ENCODE measurements at regions not wholly inside any gene's neighbourhood (a gene's known extent, or its start where the extent isn't known, plus 50 kb on each side); places are given as distances from the start of the nearest gene placed in this dataset.
A peak's percentile ranks its signal among the peaks of the same experiment; 100 is the strongest.

DNA sequence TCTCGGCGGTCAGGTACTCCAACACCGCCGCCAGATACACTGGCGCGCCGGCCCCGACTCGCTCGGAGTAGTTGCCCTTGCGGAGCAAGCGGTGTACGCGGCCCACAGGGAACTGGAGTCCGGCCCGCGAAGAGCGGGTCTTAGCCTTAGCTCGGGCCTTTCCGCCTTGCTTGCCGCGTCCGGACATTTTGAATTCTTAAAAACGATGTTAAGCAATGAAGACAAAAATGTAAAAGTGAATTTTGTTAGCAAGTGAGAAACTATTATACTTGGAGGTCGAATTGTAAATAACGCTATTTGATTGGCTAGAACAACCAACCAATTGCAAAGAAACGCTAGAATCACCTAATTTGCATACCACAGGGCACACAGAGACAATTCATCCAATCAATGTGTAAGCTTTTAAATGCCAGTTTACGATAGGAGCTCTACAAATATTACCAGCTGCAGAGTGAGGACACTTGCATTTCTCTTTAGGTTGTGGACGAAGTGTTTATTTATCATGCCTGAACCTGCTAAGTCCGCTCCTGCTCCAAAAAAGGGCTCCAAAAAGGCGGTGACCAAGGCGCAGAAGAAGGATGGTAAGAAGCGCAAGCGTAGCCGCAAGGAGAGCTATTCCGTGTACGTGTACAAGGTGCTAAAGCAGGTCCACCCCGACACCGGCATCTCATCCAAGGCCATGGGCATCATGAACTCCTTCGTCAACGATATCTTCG, 112.0 kb downstream of the HFE start:
- TF ChIP-seq, protein P1, sequence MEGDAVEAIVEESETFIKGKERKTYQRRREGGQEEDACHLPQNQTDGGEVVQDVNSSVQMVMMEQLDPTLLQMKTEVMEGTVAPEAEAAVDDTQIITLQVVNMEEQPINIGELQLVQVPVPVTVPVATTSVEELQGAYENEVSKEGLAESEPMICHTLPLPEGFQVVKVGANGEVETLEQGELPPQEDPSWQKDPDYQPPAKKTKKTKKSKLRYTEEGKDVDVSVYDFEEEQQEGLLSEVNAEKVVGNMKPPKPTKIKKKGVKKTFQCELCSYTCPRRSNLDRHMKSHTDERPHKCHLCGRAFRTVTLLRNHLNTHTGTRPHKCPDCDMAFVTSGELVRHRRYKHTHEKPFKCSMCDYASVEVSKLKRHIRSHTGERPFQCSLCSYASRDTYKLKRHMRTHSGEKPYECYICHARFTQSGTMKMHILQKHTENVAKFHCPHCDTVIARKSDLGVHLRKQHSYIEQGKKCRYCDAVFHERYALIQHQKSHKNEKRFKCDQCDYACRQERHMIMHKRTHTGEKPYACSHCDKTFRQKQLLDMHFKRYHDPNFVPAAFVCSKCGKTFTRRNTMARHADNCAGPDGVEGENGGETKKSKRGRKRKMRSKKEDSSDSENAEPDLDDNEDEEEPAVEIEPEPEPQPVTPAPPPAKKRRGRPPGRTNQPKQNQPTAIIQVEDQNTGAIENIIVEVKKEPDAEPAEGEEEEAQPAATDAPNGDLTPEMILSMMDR (conservative IDR thresholded peaks at IDR 0.05) = no peak
- peak overlapping the region; percentile 88 for H3K27ac ChIP-seq

DNA sequence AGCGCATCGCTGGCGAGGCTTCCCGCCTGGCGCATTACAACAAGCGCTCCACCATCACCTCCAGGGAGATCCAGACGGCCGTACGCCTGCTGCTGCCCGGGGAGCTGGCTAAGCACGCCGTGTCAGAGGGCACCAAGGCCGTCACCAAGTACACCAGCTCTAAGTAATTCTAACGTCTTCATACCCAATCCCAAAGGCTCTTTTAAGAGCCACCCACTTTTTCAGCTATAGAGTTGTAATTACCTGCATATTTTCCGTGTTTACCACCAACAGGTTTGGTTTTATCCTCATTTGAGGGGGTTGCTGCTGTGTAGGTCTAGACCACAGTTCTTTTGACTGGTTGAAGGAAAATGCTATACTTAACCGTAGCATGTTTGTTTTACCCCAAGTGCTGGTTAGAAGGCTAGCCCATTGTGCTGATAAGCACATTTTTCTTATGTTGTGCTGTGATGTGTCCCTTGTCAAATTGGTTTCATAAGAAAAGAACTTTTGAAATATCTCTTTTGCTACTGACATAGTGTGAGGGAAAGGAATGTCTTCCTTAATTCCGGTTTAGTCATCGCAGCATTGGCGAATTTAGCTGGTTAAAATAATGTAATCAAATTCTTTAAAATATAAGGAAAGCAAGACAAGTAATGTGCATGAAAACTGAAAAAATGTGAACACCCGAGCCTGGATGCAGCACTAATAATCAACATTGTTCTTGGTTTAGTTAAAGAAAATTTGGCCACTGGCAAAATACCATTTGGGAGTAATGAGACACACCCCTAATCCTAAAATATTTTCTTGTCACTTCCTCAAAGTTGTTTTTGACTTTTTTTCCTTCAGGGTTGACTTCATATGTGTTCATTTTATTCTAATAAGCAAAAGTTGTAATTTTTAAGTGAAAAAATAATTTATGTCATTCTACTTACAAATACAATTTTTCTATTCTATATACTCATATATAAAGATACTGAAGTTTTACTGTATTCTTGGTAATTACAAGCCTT, 112.8 kb downstream of the HFE start:
- peak overlapping the region; percentile 88 for H3K27ac ChIP-seq
- TF ChIP-seq, protein P1 (conservative IDR thresholded peaks at IDR 0.05) = no peak

GRCh38 chr6:26200918-26201721, 113.9 kb downstream of the HFE start:
- H3K27ac ChIP-seq = peak overlapping the region; percentile 88; the same call in 1 of the 2 replicates

DNA sequence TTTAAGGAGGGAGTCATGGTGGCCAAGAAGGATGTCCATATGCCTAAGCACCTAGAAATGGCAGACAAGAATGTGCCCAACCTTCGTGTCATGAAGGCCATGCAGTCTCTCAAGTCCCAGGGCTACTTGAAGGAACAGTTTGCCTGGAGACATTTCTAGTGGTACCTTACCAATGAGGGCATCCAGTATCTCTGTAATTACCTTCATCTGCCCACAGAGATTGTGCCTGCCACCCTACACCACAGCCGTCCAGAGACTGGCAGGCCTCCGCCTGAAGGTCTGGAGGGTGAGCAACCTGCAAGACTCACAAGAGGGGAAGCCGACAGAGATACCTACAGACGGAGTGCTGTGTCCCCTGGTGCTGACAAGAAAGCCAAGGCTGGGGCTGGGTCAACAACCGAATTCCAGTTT, 115.0 kb downstream of the HFE start:
- TF ChIP-seq, protein P1 (conservative IDR thresholded peaks at IDR 0.05) = no peak
- H3K27ac ChIP-seq = peak overlapping the region; percentile 8; the same call in 1 of the 2 replicates

More at GRCh38 chr6:26200918-26201721, 113.9 kb downstream of the HFE start:
- TF ChIP-seq, protein P1 (conservative IDR thresholded peaks at IDR 0.05) = no peak

GRCh38 chr6:26202811-26203583, 115.8 kb downstream of the HFE start:
- peak overlapping the region; percentile 89; the same call in 1 of the 2 replicates for H3K27ac ChIP-seq
- TF ChIP-seq, protein P1 (conservative IDR thresholded peaks at IDR 0.05) = no peak

DNA sequence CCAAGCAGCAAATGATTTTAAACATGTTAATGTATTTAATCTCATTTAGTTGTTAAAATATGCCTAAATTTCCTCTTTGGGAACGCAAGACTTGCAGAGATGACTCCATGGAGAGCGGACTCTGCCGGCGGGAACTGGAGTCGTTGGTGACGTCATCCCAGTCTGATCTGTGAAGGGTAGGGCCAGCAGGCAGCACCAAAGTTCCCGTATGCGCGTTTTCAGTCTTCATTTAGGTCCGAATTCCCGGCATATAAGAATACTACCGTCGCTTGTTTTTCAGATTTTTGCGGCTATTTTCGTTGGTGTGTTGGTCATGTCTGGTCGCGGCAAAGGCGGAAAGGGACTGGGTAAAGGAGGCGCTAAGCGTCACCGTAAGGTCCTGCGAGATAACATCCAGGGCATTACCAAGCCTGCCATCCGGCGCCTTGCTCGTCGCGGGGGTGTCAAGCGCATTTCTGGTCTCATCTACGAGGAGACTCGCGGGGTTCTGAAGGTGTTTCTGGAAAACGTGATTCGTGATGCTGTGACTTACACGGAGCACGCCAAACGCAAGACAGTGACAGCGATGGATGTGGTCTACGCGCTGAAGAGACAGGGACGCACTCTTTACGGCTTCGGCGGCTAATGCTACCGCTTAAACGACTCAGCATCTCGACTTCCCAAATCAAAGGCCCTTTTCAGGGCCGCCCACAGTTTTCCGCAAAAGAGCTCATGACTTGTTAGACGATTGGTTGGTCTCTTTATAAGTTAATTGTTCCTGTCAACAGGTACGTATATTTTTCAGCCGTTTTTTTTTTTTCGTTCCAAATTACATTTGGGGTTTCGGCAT, 117.3 kb downstream of the HFE start:
- H3K27ac ChIP-seq = peak overlapping the region; percentile 89
- TF ChIP-seq, protein P1 (conservative IDR thresholded peaks at IDR 0.05) = peak; percentile 52

All from VCaP (cell line).